Gastroesophageal sphincter (tissue), 3 donors: ENCODE measurements at regions not wholly inside any gene's neighbourhood (a gene's known extent, or its start where the extent isn't known, plus 50 kb on each side); places are given as distances from the start of the nearest gene placed in this dataset.

Experiments
- EP300 ChIP-seq: sonication (generic); formaldehyde crosslinking; IDR thresholded peaks from one replicate; pipeline ENCODE4 v1.6.1; 2017; ENCODE audit warnings: antibody characterized with exemption, mild to moderate bottlenecking
- POLR2A ChIP-seq, 2 donors: fragments of 450-650 bp; IDR thresholded peaks; one replicate each; pipeline ENCODE4 v1.6.1; 2017; ENCODE audit warnings: antibody characterized with exemption in 2 of 2, mild to moderate bottlenecking in 2 of 2, moderate library complexity in 1 of 2
- TF ChIP-seq, protein P1 (sequence below), 4 experiments: fragments of 200-600 bp in 2 of 4; fragments of 450-650 bp in 2 of 4; sonication (generic) in 1 of 4; IDR thresholded peaks; one replicate each; pipeline ENCODE4 v1.5.1; 2017 to 2019; ENCODE audit warnings: antibody characterized with exemption in 4 of 4, mild to moderate bottlenecking in 2 of 4, moderate library complexity in 2 of 4

DNA sequence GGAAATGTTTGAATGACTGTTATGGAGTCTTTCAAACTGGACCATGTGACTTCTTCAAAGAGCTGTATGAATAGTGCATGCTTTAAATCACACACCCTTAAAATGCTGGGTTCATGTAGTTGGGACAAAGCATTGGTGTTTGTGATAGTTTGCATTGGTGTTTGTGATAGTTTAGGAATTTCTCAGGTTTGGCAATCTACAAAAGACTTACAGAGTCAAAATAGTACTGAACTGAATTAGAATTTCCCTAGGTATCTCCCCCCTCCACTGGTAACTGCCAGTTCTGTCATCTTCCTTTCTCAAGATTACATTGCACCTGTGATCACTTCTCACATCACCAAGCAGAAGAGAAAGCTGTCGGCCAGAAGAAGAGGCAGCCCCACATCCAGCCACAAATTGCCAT lies 261.1 kb downstream of the GATA3 start:
- TF ChIP-seq, protein P1, sequence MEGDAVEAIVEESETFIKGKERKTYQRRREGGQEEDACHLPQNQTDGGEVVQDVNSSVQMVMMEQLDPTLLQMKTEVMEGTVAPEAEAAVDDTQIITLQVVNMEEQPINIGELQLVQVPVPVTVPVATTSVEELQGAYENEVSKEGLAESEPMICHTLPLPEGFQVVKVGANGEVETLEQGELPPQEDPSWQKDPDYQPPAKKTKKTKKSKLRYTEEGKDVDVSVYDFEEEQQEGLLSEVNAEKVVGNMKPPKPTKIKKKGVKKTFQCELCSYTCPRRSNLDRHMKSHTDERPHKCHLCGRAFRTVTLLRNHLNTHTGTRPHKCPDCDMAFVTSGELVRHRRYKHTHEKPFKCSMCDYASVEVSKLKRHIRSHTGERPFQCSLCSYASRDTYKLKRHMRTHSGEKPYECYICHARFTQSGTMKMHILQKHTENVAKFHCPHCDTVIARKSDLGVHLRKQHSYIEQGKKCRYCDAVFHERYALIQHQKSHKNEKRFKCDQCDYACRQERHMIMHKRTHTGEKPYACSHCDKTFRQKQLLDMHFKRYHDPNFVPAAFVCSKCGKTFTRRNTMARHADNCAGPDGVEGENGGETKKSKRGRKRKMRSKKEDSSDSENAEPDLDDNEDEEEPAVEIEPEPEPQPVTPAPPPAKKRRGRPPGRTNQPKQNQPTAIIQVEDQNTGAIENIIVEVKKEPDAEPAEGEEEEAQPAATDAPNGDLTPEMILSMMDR (IDR thresholded peaks at IDR 0.05): no peak
- no peak for TF ChIP-seq POLR2A (IDR thresholded peaks at IDR 0.05)
- TF ChIP-seq EP300: no peak
